ENCODE measurements at regions not wholly inside any gene's neighbourhood (a gene's known extent, or its start where the extent isn't known, plus 50 kb on each side); places are given as distances from the start of the nearest gene placed in this dataset.
A peak's percentile ranks its signal among the peaks of the same experiment; 100 is the strongest.

DNA sequence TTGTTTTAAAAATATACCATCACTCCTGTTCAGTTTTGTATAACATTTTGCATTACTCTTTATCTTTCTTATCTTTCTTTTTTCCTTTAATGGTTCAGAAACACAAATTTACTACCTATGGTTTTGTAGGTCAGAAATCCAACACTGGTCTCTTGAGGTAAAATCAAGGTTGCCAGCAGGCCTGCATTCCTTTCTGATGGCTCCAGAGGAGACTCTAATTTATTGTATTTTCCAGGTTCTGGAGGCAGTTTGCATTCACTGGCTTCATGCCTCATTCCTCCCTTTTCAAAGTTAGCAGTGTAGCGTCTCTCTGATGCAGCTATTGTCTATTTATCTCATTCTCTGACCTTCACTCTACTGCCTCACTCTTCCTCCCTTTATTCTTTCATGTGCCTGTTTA is 767.4 kb downstream of the SLITRK6 start:
- no peak for DNase-seq

- DNase-seq: no peak
Observed at GRCh38 chr13:85028035-85028434, 771.2 kb downstream of the SLITRK6 start.

DNA sequence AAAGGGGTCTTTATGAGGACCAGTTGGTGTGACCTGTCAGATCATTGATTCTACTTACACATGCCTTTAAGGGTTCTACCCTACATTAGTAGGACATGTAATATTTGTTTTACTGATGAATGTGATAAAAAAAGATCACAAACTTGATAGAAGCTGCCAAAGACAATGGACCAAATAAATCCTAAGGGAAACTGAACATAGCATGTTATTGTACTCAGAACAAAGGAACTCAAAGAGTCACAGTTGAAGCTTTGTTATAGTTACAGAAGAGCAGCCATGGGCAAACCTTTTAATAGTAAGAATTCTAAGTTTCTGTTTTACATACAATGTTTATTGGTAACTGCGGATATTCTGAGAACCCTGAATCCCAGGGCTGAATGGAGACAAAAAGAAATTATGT is 780.1 kb downstream of the SLITRK6 start:
- DNase-seq: no peak

DNA sequence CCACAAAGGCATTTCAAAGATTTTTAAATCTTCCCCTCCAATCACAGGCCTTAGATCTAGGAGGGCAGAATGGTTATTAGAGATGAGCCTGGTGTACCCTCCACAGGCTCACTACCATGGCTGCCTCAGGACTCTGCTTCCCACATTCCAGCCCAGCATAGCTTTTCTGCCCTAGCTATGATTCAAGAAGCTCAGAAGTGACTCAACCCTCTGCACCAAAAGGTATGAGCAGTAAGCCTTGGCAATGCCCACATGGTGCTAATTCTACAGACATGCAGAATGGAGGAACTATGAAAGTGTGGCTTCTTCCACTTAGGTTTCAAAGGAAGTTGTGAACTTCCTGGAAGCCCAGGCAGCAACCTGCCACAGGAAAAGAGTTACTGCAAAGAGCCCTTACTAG is 786.2 kb downstream of the SLITRK6 start:
- no peak for DNase-seq

DNA sequence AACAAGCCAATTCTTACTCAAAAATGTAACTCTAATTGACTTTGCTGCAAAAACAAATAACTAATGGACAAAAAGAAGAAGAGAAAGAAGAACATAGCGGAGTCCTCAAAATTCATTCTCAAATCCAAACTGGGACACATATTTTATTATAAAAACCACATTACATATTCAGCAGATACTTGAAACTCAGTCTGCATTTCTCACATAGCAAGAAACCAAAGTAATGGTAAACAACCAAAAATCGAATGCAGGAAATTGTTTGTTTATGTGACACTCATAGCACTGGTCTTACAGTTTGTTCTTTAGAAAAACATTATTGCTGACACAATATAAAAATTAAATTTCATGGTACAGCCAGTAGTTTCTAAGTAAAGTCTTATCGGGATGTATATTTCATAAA is 789.8 kb downstream of the SLITRK6 start:
- no peak for DNase-seq

GRCh38 chr13:84999252-84999651 is 800.0 kb downstream of the SLITRK6 start:
- DNase-seq: no peak

- DNase-seq: no peak
Observed at GRCh38 chr13:84998681-84999080, 800.5 kb downstream of the SLITRK6 start.

- no peak for DNase-seq
Observed at GRCh38 chr13:84997858-84998257, 801.4 kb downstream of the SLITRK6 start.

GRCh38 chr13:84994582-84994981 is 804.6 kb downstream of the SLITRK6 start:
- DNase-seq: no peak

DNA sequence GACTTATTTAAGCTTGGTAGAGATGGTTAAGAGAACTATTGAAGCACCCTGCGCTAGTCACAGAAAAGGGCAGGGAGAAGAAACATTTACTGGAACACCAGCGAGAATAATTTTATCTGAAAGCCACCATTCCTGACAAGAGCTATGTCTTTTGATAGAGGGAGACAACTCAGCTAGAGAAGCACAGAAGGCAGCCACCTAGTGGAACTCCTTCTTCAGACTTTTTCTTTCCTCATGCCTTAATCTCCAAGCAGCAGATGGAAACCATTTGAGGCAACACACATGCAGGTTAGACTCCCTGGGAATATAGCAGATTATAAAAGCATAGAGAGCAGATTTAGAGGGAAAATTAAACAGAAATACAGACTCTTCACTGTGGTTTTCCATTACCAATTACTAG is 813.4 kb downstream of the SLITRK6 start:
- peak in 1 of 2 experiments; percentile 5 for DNase-seq

- DNase-seq: no peak
Observed at GRCh38 chr13:84983321-84983720, 815.9 kb downstream of the SLITRK6 start.

DNA sequence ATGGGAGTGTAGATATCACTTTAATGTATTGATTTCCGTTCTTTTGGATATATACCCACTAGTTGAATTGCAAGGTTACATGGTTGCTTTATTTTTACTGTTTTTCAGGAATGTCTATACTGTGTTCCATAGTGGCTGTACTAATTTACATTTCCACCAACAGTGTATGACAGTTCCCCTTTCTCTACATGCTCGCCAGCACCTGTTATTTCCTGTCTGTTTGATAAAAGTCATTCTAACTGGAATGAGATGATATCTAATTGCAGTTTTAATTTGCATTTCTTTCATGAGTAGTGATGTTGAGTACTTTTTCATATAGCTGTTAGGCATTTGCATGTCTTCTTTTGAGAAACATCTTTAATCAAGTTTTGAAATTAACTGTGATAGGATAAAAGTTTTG is 818.6 kb downstream of the SLITRK6 start:
- DNase-seq: no peak

- no peak for DNase-seq
Observed at GRCh38 chr13:84978851-84979250, 820.4 kb downstream of the SLITRK6 start.

- no peak for DNase-seq
Observed at GRCh38 chr13:84973661-84974060, 825.6 kb downstream of the SLITRK6 start.

DNA sequence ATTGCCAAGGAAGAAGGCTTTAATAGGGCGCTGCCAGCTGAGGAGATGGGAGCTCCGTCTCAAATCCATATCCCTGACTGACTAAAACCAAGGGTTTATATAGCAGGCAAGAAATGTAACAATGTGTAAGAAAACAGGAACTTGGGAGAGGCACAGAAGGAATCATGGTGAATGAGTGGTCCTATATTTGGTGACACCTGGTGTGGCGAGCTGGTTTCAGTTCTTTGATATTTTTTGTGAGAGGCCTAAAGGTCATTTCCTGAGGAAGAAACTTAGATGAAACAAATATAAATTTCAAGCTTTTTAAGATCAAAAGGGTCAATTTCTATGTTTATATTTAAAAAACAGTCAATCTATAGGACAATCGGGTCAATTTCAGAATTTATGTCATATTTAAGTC is 826.3 kb downstream of the SLITRK6 start:
- DNase-seq: no peak

- no peak for DNase-seq
Observed at GRCh38 chr13:84962849-84963248, 836.4 kb downstream of the SLITRK6 start.

- no peak for DNase-seq
Observed at GRCh38 chr13:84962141-84962750, 837.0 kb downstream of the SLITRK6 start.

GRCh38 chr13:84961023-84961422 is 838.2 kb downstream of the SLITRK6 start:
- DNase-seq: no peak

DNA sequence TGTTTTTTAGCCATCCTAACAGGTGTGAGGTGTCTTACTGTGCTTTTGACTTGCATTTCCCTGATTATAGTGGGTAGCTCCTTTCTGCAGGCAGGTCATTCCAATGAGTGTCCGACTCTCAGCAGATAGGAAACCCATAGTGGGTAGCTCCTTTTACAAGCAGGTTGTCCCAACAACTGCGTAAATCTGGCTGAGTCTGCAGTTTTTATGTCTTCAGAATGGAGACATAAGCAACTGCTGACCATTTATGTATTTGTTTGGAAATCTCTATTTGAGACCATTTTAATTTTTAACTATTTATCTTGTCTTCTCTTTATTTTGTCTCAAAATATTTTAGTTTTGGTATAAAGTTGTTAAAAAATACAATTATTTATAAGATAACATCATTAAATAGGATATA is 839.4 kb downstream of the SLITRK6 start:
- no peak for DNase-seq

GRCh38 chr13:84954636-84955035 is 844.6 kb downstream of the SLITRK6 start:
- no peak for DNase-seq

- no peak for DNase-seq
Observed at GRCh38 chr13:84951128-84951527, 848.1 kb downstream of the SLITRK6 start.

GRCh38 chr13:84946192-84946591 is 853.0 kb downstream of the SLITRK6 start:
- DNase-seq: no peak

- no peak for DNase-seq
Observed at GRCh38 chr13:84940798-84941197, 858.4 kb downstream of the SLITRK6 start.

DNA sequence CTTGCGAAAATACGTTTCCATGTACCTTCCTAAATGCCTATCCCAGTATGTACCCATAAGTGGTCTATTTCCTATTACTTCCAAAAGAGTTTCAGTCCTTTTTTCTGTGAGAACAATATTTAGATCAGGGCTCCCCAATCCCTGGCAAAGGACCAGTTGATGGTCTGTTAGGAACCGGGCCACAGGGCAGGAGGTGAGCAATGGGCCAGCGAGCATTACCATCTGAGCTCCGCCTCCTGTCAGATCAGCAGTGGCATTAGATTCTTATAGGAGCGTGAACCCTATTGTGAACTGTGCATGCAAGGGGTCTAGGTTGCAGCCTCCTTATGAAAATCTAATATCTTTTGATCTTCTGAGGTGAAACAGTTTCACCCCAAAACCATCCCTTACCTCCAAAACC is 859.1 kb downstream of the SLITRK6 start:
- no peak for DNase-seq

- DNase-seq: no peak
Observed at GRCh38 chr13:84934911-84935310, 864.3 kb downstream of the SLITRK6 start.

- DNase-seq: no peak
Observed at GRCh38 chr13:84933797-84934196, 865.4 kb downstream of the SLITRK6 start.

Measured in SW 1271 (cell line).